K562 (cell line): ENCODE measurements at regions not wholly inside any gene's neighbourhood (a gene's known extent, or its start where the extent isn't known, plus 50 kb on each side); places are given as distances from the start of the nearest gene placed in this dataset.

ENCODE experiments used
- BRF2 ChIP-seq: IDR thresholded peaks from 3 replicates; pipeline ENCODE4 v1.6.1; 2011; ENCODE audit warnings: borderline replicate concordance, mild to moderate bottlenecking; ENCODE audit not compliant: insufficient read length, insufficient read depth
- NFATC3 ChIP-seq: fragments of 450-650 bp; IDR thresholded peaks from 2 replicates; pipeline ENCODE4 v1.6.1; 2017; ENCODE audit warnings: mild to moderate bottlenecking
- NRF1 ChIP-seq, 2 experiments: fragments of 450-650 bp; IDR thresholded peaks in 1 of 2; conservative IDR thresholded peaks in 1 of 2; 2 replicates each; pipeline ENCODE4 v1.6.1; 2014; ENCODE audit warnings: mild to moderate bottlenecking in 2 of 2
- SNIP1 ChIP-seq: fragments of 450-650 bp; IDR thresholded peaks from 2 replicates; pipeline ENCODE4 v1.7.1; 2017; ENCODE audit warnings: low read depth, mild to moderate bottlenecking
- ZNF408 ChIP-seq: fragments of 250-450 bp; sonication (Bioruptor Pico); IDR thresholded peaks from 2 replicates; pipeline ENCODE4 v1.4.0; 2020; ENCODE audit warnings: low read depth, mild to moderate bottlenecking, moderate library complexity

GRCh38 chr2:64858541-64859311, 130.5 kb upstream of the SLC1A4 start:
- TF ChIP-seq NRF1 (conservative IDR thresholded peaks at IDR 0.05 in 1 of 2, IDR thresholded peaks at IDR 0.05 in 1 of 2), result no peak
- no peak for TF ChIP-seq SNIP1
- no peak for TF ChIP-seq ZNF408 (CRISPR knock-in tag)
- TF ChIP-seq NFATC3, result no peak
- TF ChIP-seq BRF2, result no peak
